Large intestine (tissue), 3 donors: ENCODE measurements at regions not wholly inside any gene's neighbourhood (a gene's known extent, or its start where the extent isn't known, plus 50 kb on each side); places are given as distances from the start of the nearest gene placed in this dataset.
A peak's percentile ranks its signal among the peaks of the same experiment; 100 is the strongest.

Experiments used
- DNase-seq, 2 donors: peaks; one replicate each; pipeline versions ENCODE4 v3.0.0 to v3.0.0-alpha.2; 2013
- H3K27ac ChIP-seq: one replicate; pipeline ENCODE4 v1.5.1; 2013; ENCODE audit warnings: low read length
- H3K27me3 ChIP-seq: 2 replicates; pipeline ENCODE4 v1.6.1; 2013; ENCODE audit warnings: low read length; ENCODE audit not compliant: control insufficient read depth, insufficient read depth
- H3K36me3 ChIP-seq: 2 replicates; pipeline ENCODE4 v1.6.1; 2013; ENCODE audit warnings: low read length; ENCODE audit not compliant: control insufficient read depth, insufficient read depth
- H3K4me1 ChIP-seq: one replicate; pipeline ENCODE4 v1.6.1; 2013; ENCODE audit warnings: low read length; ENCODE audit not compliant: control insufficient read depth, insufficient read depth
- H3K4me3 ChIP-seq: one replicate; pipeline ENCODE4 v1.5.1; 2013; ENCODE audit warnings: low read length
- H3K9me3 ChIP-seq: one replicate; pipeline ENCODE4 v1.6.1; 2013; ENCODE audit warnings: mild to moderate bottlenecking, low read depth, low read length, moderate library complexity; ENCODE audit not compliant: control insufficient read depth
- WGBS: methylation state at CpG from one replicate; pipeline ENCODE4 v1.1.5; 2013; ENCODE audit warnings: low lambda C conversion rate; ENCODE audit not compliant: insufficient coverage; 5-methylcytosine and 5-hydroxymethylcytosine counted together

DNA sequence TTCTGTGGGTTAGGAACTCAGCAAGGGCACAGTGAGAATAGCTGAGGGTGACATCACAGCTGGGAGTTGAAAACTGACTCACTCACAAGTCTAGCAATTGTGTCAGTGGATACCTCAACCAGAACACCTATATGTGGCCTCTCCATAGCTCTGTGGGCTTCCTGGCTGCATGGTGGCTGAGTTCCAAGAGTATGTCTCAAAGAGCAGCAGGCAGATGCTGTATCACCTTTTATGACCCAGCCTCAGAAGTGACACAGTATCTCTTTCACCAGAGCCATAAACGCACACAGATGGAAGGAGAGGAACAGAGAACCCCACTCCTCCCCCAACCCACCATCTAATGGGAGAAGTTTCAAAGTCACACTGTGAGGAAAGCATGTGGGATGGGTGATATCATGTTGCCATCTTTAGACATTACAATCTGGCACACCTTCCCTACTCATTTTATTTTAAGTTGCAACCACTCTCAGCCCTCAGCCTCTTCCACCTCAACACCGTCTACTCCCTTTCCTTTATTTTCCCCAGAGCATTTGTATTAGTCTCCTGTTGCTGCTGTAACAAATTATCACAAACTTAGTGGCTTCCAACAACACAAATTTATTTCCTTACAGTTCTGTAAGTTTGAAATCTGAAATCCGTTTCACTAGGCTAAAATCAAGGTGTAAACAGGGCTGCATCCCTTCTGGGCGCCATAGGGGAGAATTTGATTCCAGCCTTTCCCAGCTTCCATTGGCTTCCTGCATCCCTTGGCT, 134.6 kb upstream of the SPATS2L start:
- WGBS: 80% methylated on average over 1 of the region's 4 CpGs

DNA sequence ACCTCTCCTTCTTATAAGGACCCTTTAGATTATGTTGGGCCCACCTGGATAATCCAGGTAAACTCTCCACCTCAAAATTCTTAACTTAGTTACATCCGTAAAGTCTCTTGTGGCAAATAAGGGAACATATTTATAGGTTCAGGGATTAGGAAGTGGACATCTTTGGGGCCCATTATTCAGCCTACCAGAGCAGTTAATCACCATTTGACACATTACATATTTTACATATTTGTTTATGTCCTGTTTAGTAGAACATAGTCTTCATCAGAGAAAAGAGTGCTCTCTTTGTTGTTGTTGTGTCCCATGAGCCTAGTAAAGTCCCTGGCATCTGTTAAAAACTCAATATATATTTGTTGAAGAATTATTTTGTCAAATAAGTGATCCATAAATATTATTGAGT, 134.0 kb upstream of the SPATS2L start:
- peaks cover 5% of the 10 kb centered on the region for H3K9me3 ChIP-seq
- 100% methylated on average over 1 of the region's 1 CpG for WGBS
- no peak overlapping the region for H3K27ac ChIP-seq
- no peak overlapping the region for H3K4me3 ChIP-seq
- no peak for DNase-seq
- no peaks in the 10 kb centered on the region for H3K4me1 ChIP-seq
- no peaks in the 10 kb centered on the region for H3K27me3 ChIP-seq
- H3K36me3 ChIP-seq: no peaks in the 10 kb centered on the region

More for the DNA sequence above, 134.6 kb upstream of the SPATS2L start:
- Histone ChIP-seq H3K4me1 (no peaks in the 10 kb centered on the region), H3K9me3 (peaks cover 5% of the 10 kb centered on the region), H3K4me3 (no peak overlapping the region), H3K27me3 (no peaks in the 10 kb centered on the region), H3K36me3 (no peaks in the 10 kb centered on the region), H3K27ac (peak overlapping the region; percentile 15)
- DNase-seq: peak; percentile 66 to 80

- H3K36me3 ChIP-seq: no peaks in the 10 kb centered on the region
- H3K4me1 ChIP-seq: no peaks in the 10 kb centered on the region
- WGBS: 93% methylated on average over 3 of the region's 9 CpGs
- H3K27ac ChIP-seq: no peak overlapping the region
- no peak overlapping the region for H3K4me3 ChIP-seq
- H3K9me3 ChIP-seq: peaks cover 5% of the 10 kb centered on the region
- H3K27me3 ChIP-seq: no peaks in the 10 kb centered on the region
- DNase-seq: no peak
Measured at GRCh38 chr2:200172944-200173581, 133.4 kb upstream of the SPATS2L start.

DNA sequence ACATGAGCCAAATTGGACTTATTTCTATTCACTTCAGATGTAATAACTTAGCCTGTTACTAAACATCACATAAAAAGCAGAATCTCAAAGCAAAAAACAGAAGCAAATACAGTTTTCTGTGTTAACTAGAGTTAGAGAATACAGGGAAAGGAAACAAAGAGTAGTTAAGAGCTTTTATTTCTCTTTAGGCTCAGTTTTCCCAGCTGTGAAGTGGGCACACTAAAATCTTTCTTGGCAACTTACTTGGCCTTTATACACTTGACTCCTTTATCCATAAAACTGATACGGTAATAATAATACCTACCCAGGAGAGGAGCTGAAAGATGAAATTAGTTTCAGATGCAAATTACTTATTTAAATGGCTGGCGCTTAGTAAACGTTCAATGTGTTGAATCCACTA, 132.8 kb upstream of the SPATS2L start:
- no peak for DNase-seq
- whole genome bisulfite sequencing: 80% methylated on average over 1 of the region's 3 CpGs
- Histone ChIP-seq H3K4me1 (no peaks in the 10 kb centered on the region), H3K36me3 (no peaks in the 10 kb centered on the region), H3K4me3 (no peak overlapping the region), H3K27ac (no peak overlapping the region), H3K9me3 (peaks cover 5% of the 10 kb centered on the region), H3K27me3 (no peaks in the 10 kb centered on the region)

DNA sequence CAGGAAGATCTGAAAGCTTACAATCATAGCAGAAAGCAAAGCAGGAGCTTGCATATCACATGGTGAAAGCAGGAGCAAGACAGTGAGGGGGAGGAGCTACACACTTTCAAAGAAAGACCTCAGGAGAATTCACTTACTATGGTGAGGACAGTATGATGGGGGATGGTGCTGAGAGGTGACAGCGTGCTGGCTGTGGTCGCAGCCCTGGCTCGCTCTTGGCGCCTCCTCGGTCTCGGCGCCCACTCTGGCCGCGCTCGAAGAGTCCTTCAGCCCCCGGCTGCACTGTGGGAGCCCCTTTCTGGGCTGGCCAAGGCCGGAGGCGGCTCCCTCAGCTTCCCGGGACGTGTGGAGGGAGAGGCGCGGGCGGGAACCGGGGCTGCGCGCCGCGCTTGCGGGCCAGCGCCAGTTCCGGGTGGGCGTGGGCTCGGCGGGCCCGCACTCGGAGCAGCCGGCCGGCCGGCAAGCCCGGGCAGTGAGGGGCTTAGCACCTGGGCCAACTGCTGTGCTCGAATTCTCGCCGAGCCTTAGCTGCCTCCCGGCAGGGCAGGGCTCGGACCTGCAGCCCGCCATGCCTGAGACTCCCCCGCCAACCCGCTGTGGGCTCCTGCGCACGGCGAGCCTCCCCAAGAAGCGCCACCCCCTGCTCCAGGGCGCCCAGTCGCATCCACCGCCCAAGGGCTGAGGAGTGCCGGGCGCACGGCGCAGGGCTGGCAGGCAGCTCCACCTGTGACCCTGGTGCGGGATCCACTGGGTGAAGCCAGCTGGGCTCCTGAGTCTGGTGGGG, 131.9 kb upstream of the SPATS2L start:
- WGBS: no CpG with 5 or more reads among the region's 55 CpGs
- H3K27ac ChIP-seq: no peak overlapping the region
- H3K9me3 ChIP-seq: peaks cover 5% of the 10 kb centered on the region
- H3K36me3 ChIP-seq: no peaks in the 10 kb centered on the region
- DNase-seq: no peak
- no peaks in the 10 kb centered on the region for H3K27me3 ChIP-seq
- H3K4me1 ChIP-seq: no peaks in the 10 kb centered on the region
- no peak overlapping the region for H3K4me3 ChIP-seq

GRCh38 chr2:200177971-200178911, 128.3 kb upstream of the SPATS2L start:
- no peaks in the 10 kb centered on the region for H3K4me1 ChIP-seq
- WGBS: no CpG with 5 or more reads among the region's 4 CpGs
- no peaks in the 10 kb centered on the region for H3K36me3 ChIP-seq
- peaks cover 5% of the 10 kb centered on the region for H3K9me3 ChIP-seq
- no peaks in the 10 kb centered on the region for H3K27me3 ChIP-seq
- DNase-seq: no peak
- no peak overlapping the region for H3K27ac ChIP-seq
- no peak overlapping the region for H3K4me3 ChIP-seq

- WGBS: no CpG with 5 or more reads among the region's 6 CpGs
Measured at GRCh38 chr2:200179151-200179550, 127.3 kb upstream of the SPATS2L start.

DNA sequence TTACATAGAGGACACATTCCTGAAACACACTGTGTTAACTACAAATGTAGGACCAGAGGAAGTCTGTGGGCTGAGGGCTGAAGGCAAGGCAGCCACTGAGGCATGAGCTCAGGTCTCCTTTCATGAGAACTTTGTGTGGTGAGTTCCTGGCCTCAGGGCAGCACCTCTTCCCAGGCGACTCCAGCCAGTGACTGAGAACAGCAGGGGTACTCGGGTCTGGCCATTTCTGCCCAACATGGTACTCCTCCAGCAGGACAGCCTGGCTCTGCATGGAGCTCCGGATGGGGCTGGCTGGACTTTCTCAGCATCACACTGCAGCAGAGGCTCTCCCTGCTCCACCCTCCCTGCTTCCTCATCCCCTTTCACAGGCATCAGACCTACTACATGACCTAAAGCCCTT, 125.5 kb upstream of the SPATS2L start:
- WGBS: no CpG with 5 or more reads among the region's 3 CpGs
- Histone ChIP-seq H3K9me3 (no peaks in the 10 kb centered on the region), H3K27me3 (no peaks in the 10 kb centered on the region), H3K27ac (no peak overlapping the region), H3K4me1 (no peaks in the 10 kb centered on the region), H3K4me3 (no peak overlapping the region), H3K36me3 (no peaks in the 10 kb centered on the region)
- DNase-seq: no peak

More at GRCh38 chr2:200179151-200179550, 127.3 kb upstream of the SPATS2L start:
- Histone ChIP-seq H3K9me3 (peaks cover 5% of the 10 kb centered on the region), H3K27me3 (no peaks in the 10 kb centered on the region), H3K4me1 (no peaks in the 10 kb centered on the region), H3K27ac (no peak overlapping the region), H3K36me3 (no peaks in the 10 kb centered on the region), H3K4me3 (no peak overlapping the region)
- DNase-seq: no peak

DNA sequence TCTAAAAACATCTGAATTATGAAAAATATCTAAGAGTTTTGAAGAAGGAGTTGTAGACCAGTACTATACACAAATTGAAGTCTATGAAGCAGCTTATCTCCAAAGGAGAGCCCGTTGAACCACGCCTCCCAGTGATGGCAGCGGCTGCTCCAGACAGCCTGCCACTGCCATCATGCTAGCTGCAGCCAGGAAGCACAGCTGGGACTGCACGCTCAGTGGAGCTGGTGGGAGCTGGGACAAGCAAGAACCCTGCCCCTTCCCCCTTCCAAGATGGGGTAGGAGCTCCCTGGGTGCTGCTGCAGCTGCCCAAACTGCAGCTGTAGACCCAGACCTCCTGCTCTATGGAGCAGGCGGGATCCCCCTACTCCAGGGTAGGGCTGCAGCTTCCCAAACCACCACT, 124.7 kb upstream of the SPATS2L start:
- no CpG with 5 or more reads among the region's 5 CpGs for WGBS

More for the DNA sequence above, 124.7 kb upstream of the SPATS2L start:
- Histone ChIP-seq H3K36me3 (no peaks in the 10 kb centered on the region), H3K9me3 (no peaks in the 10 kb centered on the region), H3K4me1 (no peaks in the 10 kb centered on the region), H3K27me3 (no peaks in the 10 kb centered on the region), H3K4me3 (no peak overlapping the region), H3K27ac (no peak overlapping the region)
- DNase-seq: no peak
